ENCODE measurements at regions not wholly inside any gene's neighbourhood (a gene's known extent, or its start where the extent isn't known, plus 50 kb on each side); places are given as distances from the start of the nearest gene placed in this dataset.

DNA sequence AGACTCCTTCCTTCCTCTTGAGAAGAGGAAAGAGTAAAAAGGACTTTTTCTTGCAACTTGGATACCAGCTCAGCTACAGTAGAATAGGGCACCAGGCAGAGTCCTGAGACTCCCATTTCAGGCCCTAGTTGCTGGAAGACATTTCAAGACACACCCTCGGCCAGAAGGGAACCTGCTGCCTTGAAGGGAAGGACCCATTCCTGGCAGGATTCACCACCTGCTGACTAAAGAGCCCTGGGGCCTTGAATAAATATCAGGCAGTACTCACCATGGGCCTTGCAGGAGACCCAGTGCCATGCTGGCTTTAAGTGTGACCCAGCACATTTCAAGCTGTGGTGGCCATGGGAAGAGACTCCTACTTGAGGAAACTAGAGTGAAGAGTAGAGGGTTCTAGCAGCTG is 317.6 kb downstream of the DKK2 start:
- POLR2A ChIA-PET: no interaction called here
- in situ Hi-C loops (cut with MboI) (no loop called here), intact Hi-C loops (cut with micrococcal nuclease; ENCODE audit: unreplicated experiment) (no loop called here)
- WGBS (ENCODE audit: insufficient coverage, insufficient replicate concordance, low lambda C conversion rate, missing lambda C conversion rate): 0% methylated on average over 1 of the region's 1 CpG
- no peak for DNase-seq (ENCODE audit: low read depth, low spot score)
- RAD21 ChIA-PET (ENCODE audit: unreplicated experiment): no interaction called here
- Histone ChIP-seq H3K4me3 (no peak overlapping the region), H3K79me2 (ENCODE audit: control insufficient read depth, insufficient read depth, low read length) (no peaks in the 10 kb centered on the region), H2AFZ (ENCODE audit: control insufficient read depth, low read depth, low read length) (no peak overlapping the region), H3K27me3 (replicated peaks in 1 of 2; ENCODE audit: control insufficient read depth in 2 of 2, insufficient read depth in 2 of 2, low read length in 1 of 2) (no peaks in the 10 kb centered on the region), H3K9ac (ENCODE audit: control insufficient read depth, insufficient read depth, low read length) (no peak overlapping the region), H3K9me3 (replicated peaks; ENCODE audit: control insufficient read depth, insufficient read depth, low read length) (no peaks in the 10 kb centered on the region), H3K4me1 (ENCODE audit: control insufficient read depth, insufficient read depth, low read length) (no peaks in the 10 kb centered on the region), H3K36me3 (ENCODE audit: control insufficient read depth in 2 of 2, insufficient read depth in 2 of 2, low read length in 1 of 2) (no peaks in the 10 kb centered on the region), H3K27ac (ENCODE audit: control insufficient read depth, insufficient read depth) (no peak overlapping the region), H4K20me1 (ENCODE audit: control insufficient read depth, insufficient read depth) (no peaks in the 10 kb centered on the region), H3K4me2 (ENCODE audit: control insufficient read depth, insufficient read depth) (no peak overlapping the region)
- SMC1A ChIA-PET (ENCODE audit: uncharacterized antibody, unreplicated experiment): no interaction called here
- FAIRE-seq: no peak
- BruUV-seq (replicated peaks): no TSS peak
- ATAC-seq: no peak
- TF ChIP-seq BACH1 (IDR thresholded peaks at IDR 0.05; ENCODE audit: borderline replicate concordance) (no peak), SP1 (IDR thresholded peaks at IDR 0.05; ENCODE audit: low read depth, low read length) (no peak), SPI1 (IDR thresholded peaks at IDR 0.05; ENCODE audit: borderline replicate concordance, insufficient read depth, low read depth, low read length) (no peak)
- CTCF ChIA-PET: no interaction called here

DNA sequence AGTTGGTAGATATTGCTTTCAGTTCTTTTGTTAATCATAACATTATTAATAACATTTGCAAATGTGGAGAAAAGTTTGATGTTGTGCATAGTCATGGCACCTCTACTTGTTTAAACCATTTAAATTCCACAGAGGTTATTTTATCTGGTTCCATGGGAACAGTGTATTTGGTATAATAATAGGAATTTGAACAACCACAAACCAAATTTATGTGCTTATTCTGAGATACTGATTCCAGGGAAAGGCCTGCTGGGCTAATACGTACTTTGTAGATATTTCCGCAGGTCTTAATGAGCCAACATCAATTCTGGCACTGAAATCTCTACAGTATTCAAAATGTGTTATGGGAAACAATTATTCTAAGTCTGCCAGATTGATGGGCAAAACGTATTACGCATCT is 319.0 kb downstream of the DKK2 start:
- H3K4me1 ChIP-seq (ENCODE audit: control insufficient read depth, insufficient read depth, low read length): no peaks in the 10 kb centered on the region
- H3K9me3 ChIP-seq (replicated peaks; ENCODE audit: control insufficient read depth, insufficient read depth, low read length): no peaks in the 10 kb centered on the region
- BruUV-seq (replicated peaks): no TSS peak
- ChIA-PET SMC1A (ENCODE audit: uncharacterized antibody, unreplicated experiment) (no interaction called here), RAD21 (ENCODE audit: unreplicated experiment) (no interaction called here), POLR2A (interaction anchor here (0.5 kb wide), 1 partner anchor 325 kb away, joined by 4 read pairs; no protein-coding TSS in a partner anchor), CTCF (no interaction called here)
- H3K27me3 ChIP-seq (replicated peaks in 1 of 2; ENCODE audit: control insufficient read depth in 2 of 2, insufficient read depth in 2 of 2, low read length in 1 of 2): no peaks in the 10 kb centered on the region
- no peaks in the 10 kb centered on the region for H3K36me3 ChIP-seq (ENCODE audit: control insufficient read depth in 2 of 2, insufficient read depth in 2 of 2, low read length in 1 of 2)
- no peak for ATAC-seq
- 6% methylated on average over 4 of the region's 4 CpGs for WGBS (ENCODE audit: insufficient coverage, insufficient replicate concordance, low lambda C conversion rate, missing lambda C conversion rate)
- H3K4me2 ChIP-seq (ENCODE audit: control insufficient read depth, insufficient read depth): no peak overlapping the region
- FAIRE-seq: no peak
- no peak for DNase-seq (ENCODE audit: low read depth, low spot score)
- H2AFZ ChIP-seq (ENCODE audit: control insufficient read depth, low read depth, low read length): no peak overlapping the region
- no peaks in the 10 kb centered on the region for H3K79me2 ChIP-seq (ENCODE audit: control insufficient read depth, insufficient read depth, low read length)
- H3K9ac ChIP-seq (ENCODE audit: control insufficient read depth, insufficient read depth, low read length): no peak overlapping the region
- H3K4me3 ChIP-seq: no peak overlapping the region
- intact Hi-C loops (cut with micrococcal nuclease; ENCODE audit: unreplicated experiment) (no loop called here), in situ Hi-C loops (cut with MboI) (no loop called here)
- no peaks in the 10 kb centered on the region for H4K20me1 ChIP-seq (ENCODE audit: control insufficient read depth, insufficient read depth)
- H3K27ac ChIP-seq (ENCODE audit: control insufficient read depth, insufficient read depth): no peak overlapping the region
- TF ChIP-seq EED (IDR thresholded peaks at IDR 0.05; ENCODE audit: low read depth) (no peak), POLR2AphosphoS2 (IDR thresholded peaks at IDR 0.05; ENCODE audit: low read depth, low read length) (no peak), CREM (IDR thresholded peaks at IDR 0.05; ENCODE audit: low read depth) (no peak), WRNIP1 (IDR thresholded peaks at IDR 0.05; ENCODE audit: borderline replicate concordance, low read depth, low read length) (no peak), BRCA1 (IDR thresholded peaks at IDR 0.05; ENCODE audit: low read depth, low read length) (no peak), HDAC6 (IDR thresholded peaks at IDR 0.05; ENCODE audit: unreplicated experiment) (no peak), IRF4 (IDR thresholded peaks at IDR 0.05; ENCODE audit: low read depth, low read length) (no peak), SUPT20H (IDR thresholded peaks at IDR 0.05; ENCODE audit: borderline replicate concordance, control insufficient read depth, low read depth, low read length) (no peak)
- TF ChIP-seq, protein P1, sequence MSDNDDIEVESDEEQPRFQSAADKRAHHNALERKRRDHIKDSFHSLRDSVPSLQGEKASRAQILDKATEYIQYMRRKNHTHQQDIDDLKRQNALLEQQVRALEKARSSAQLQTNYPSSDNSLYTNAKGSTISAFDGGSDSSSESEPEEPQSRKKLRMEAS (IDR thresholded peaks at IDR 0.05; ENCODE audit: low read depth, low read length): no peak
- TF ChIP-seq, protein P2, sequence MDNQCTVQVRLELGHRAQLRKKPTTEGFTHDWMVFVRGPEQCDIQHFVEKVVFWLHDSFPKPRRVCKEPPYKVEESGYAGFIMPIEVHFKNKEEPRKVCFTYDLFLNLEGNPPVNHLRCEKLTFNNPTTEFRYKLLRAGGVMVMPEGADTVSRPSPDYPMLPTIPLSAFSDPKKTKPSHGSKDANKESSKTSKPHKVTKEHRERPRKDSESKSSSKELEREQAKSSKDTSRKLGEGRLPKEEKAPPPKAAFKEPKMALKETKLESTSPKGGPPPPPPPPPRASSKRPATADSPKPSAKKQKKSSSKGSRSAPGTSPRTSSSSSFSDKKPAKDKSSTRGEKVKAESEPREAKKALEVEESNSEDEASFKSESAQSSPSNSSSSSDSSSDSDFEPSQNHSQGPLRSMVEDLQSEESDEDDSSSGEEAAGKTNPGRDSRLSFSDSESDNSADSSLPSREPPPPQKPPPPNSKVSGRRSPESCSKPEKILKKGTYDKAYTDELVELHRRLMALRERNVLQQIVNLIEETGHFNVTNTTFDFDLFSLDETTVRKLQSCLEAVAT (IDR thresholded peaks at IDR 0.05): no peak
- TF ChIP-seq, protein P3, sequence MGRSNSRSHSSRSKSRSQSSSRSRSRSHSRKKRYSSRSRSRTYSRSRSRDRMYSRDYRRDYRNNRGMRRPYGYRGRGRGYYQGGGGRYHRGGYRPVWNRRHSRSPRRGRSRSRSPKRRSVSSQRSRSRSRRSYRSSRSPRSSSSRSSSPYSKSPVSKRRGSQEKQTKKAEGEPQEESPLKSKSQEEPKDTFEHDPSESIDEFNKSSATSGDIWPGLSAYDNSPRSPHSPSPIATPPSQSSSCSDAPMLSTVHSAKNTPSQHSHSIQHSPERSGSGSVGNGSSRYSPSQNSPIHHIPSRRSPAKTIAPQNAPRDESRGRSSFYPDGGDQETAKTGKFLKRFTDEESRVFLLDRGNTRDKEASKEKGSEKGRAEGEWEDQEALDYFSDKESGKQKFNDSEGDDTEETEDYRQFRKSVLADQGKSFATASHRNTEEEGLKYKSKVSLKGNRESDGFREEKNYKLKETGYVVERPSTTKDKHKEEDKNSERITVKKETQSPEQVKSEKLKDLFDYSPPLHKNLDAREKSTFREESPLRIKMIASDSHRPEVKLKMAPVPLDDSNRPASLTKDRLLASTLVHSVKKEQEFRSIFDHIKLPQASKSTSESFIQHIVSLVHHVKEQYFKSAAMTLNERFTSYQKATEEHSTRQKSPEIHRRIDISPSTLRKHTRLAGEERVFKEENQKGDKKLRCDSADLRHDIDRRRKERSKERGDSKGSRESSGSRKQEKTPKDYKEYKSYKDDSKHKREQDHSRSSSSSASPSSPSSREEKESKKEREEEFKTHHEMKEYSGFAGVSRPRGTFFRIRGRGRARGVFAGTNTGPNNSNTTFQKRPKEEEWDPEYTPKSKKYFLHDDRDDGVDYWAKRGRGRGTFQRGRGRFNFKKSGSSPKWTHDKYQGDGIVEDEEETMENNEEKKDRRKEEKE (IDR thresholded peaks at IDR 0.05): no peak
